ENCODE measurements at regions not wholly inside any gene's neighbourhood (a gene's known extent, or its start where the extent isn't known, plus 50 kb on each side); places are given as distances from the start of the nearest gene placed in this dataset.

GRCh38 chr18:53710080-53710479 lies 514.4 kb downstream of the MBD2 start:
- ChIA-PET POLR2A (no interaction called here), CTCF (ENCODE audit: unreplicated experiment) (no interaction called here)
- Histone ChIP-seq H4K20me1 (ENCODE audit: insufficient read depth, low read length) (no peaks in the 10 kb centered on the region), H3K9me2 (ENCODE audit: insufficient read depth, low read length) (no peaks in the 10 kb centered on the region), H3K79me2 (ENCODE audit: insufficient read depth, low read depth, low read length) (no peaks in the 10 kb centered on the region), H3K4me2 (ENCODE audit: low read length) (no peak overlapping the region), H3K4me1 (ENCODE audit: insufficient read depth, low read length, poor library complexity, severe bottlenecking) (no peaks in the 10 kb centered on the region), H3K4me3 (ENCODE audit: low read depth, low read length, poor library complexity, severe bottlenecking) (no peak overlapping the region), H2AFZ (ENCODE audit: low read length) (no peak overlapping the region), H3K9me3 (ENCODE audit: low read length) (no peaks in the 10 kb centered on the region), H3K36me3 (ENCODE audit: insufficient read depth, low read length) (no peaks in the 10 kb centered on the region), H3K27ac (ENCODE audit: low read depth, low read length, poor library complexity, severe bottlenecking) (no peak overlapping the region)
- DNase-seq (ENCODE audit: low spot score) = no peak
- intact Hi-C loops (cut with micrococcal nuclease; ENCODE audit: unreplicated experiment) = no loop called here
- TF ChIP-seq EZH2phosphoT487 (IDR thresholded peaks at IDR 0.05; ENCODE audit: borderline replicate concordance, low read depth, low read length) (no peak), CTCF (conservative IDR thresholded peaks at IDR 0.05; ENCODE audit: low read length) (no peak)
- BruUV-seq (replicated peaks) = no TSS peak

- no peaks in the 10 kb centered on the region for H3K9me2 ChIP-seq (ENCODE audit: insufficient read depth, low read length)
- no peaks in the 10 kb centered on the region for H3K36me3 ChIP-seq (ENCODE audit: insufficient read depth, low read length)
- no peaks in the 10 kb centered on the region for H3K4me1 ChIP-seq (ENCODE audit: insufficient read depth, low read length, poor library complexity, severe bottlenecking)
- no peak overlapping the region for H3K27ac ChIP-seq (ENCODE audit: low read depth, low read length, poor library complexity, severe bottlenecking)
- H3K4me3 ChIP-seq (ENCODE audit: low read depth, low read length, poor library complexity, severe bottlenecking) = no peak overlapping the region
- no peaks in the 10 kb centered on the region for H4K20me1 ChIP-seq (ENCODE audit: insufficient read depth, low read length)
- TF ChIP-seq CTCF (conservative IDR thresholded peaks at IDR 0.05; ENCODE audit: low read length) (no peak), EZH2phosphoT487 (IDR thresholded peaks at IDR 0.05; ENCODE audit: borderline replicate concordance, low read depth, low read length) (no peak)
- intact Hi-C loops (cut with micrococcal nuclease; ENCODE audit: unreplicated experiment) = no loop called here
- DNase-seq (ENCODE audit: low spot score) = no peak
- BruUV-seq (replicated peaks) = no TSS peak
- H3K9me3 ChIP-seq (ENCODE audit: low read length) = no peaks in the 10 kb centered on the region
- H3K79me2 ChIP-seq (ENCODE audit: insufficient read depth, low read depth, low read length) = no peaks in the 10 kb centered on the region
- ChIA-PET POLR2A (no interaction called here), CTCF (ENCODE audit: unreplicated experiment) (no interaction called here)
- H3K4me2 ChIP-seq (ENCODE audit: low read length) = no peak overlapping the region
- no peak overlapping the region for H2AFZ ChIP-seq (ENCODE audit: low read length)
Observed at GRCh38 chr18:53702480-53702879, 522.0 kb downstream of the MBD2 start.

- intact Hi-C loops (cut with micrococcal nuclease; ENCODE audit: unreplicated experiment) = no loop called here
- no peak overlapping the region for H3K27ac ChIP-seq (ENCODE audit: low read depth, low read length, poor library complexity, severe bottlenecking)
- no peak overlapping the region for H3K4me3 ChIP-seq (ENCODE audit: low read depth, low read length, poor library complexity, severe bottlenecking)
- no peaks in the 10 kb centered on the region for H4K20me1 ChIP-seq (ENCODE audit: insufficient read depth, low read length)
- H3K9me2 ChIP-seq (ENCODE audit: insufficient read depth, low read length) = no peaks in the 10 kb centered on the region
- TF ChIP-seq CTCF (conservative IDR thresholded peaks at IDR 0.05; ENCODE audit: low read length) = no peak
- no peak for TF ChIP-seq EZH2phosphoT487 (IDR thresholded peaks at IDR 0.05; ENCODE audit: borderline replicate concordance, low read depth, low read length)
- no peaks in the 10 kb centered on the region for H3K4me1 ChIP-seq (ENCODE audit: insufficient read depth, low read length, poor library complexity, severe bottlenecking)
- H3K9me3 ChIP-seq (ENCODE audit: low read length) = no peaks in the 10 kb centered on the region
- H3K36me3 ChIP-seq (ENCODE audit: insufficient read depth, low read length) = no peaks in the 10 kb centered on the region
- ChIA-PET POLR2A (no interaction called here), CTCF (ENCODE audit: unreplicated experiment) (no interaction called here)
- BruUV-seq (replicated peaks) = no TSS peak
- no peak overlapping the region for H2AFZ ChIP-seq (ENCODE audit: low read length)
- H3K79me2 ChIP-seq (ENCODE audit: insufficient read depth, low read depth, low read length) = no peaks in the 10 kb centered on the region
- H3K4me2 ChIP-seq (ENCODE audit: low read length) = no peak overlapping the region
- DNase-seq (ENCODE audit: low spot score) = no peak
Observed at GRCh38 chr18:53701697-53702096, 522.8 kb downstream of the MBD2 start.
